ENCODE measurements at regions not wholly inside any gene's neighbourhood (a gene's known extent, or its start where the extent isn't known, plus 50 kb on each side); places are given as distances from the start of the nearest gene placed in this dataset.

GRCh38 chr1:192862271-192862670, 53.4 kb downstream of the RGS2 start:
- Histone ChIP-seq H3K4me2 (ENCODE audit: low read depth, low read length, poor library complexity, severe bottlenecking) (no peak overlapping the region), H3K4me3 (ENCODE audit: low read length) (no peak overlapping the region), H3K79me2 (ENCODE audit: low read length) (no peaks in the 10 kb centered on the region), H3K9me3 (ENCODE audit: low read length) (no peaks in the 10 kb centered on the region), H3K27ac (ENCODE audit: low read length) (no peak overlapping the region), H2AFZ (ENCODE audit: low read length) (no peak overlapping the region), H3K36me3 (ENCODE audit: insufficient read depth, low read length) (no peaks in the 10 kb centered on the region), H3K4me1 (ENCODE audit: low read length) (no peaks in the 10 kb centered on the region), H3K9ac (ENCODE audit: low read length) (no peak overlapping the region), H3K27me3 (ENCODE audit: low read length) (no peaks in the 10 kb centered on the region), H3K9me2 (replicated peaks; ENCODE audit: insufficient read depth, low read length) (no peaks in the 10 kb centered on the region), H4K20me1 (ENCODE audit: insufficient read depth, low read depth, low read length) (no peaks in the 10 kb centered on the region)
- no peak for DNase-seq

DNA sequence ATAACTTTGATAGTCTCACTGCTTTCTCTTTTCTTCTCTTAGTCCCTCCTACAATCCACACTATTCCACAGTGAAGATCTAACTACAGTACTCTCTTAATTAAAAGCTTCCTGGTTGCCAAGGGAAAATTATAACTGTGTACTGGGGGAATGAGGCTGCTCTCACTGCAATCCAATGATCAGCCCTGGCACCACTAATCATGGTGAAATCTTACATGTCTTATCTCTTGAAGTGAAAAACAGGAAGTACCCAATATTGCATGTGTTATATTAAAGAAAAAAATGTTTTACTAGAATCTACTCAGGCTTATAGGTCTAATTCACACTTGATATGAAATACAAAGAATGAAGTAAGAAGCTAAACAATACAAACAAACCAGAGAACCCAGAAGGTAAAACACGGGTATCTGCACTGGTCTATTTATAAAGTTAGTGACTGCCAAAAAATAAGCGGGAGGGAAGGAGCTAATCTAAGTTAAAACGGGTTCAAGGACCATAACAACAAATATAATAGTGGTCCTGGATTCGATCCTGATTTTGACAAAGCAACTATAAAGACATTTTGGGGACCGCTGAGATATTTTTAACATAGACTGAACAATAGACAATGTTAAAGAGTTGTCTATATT, 57.5 kb downstream of the RGS2 start:
- Histone ChIP-seq H3K9me3 (ENCODE audit: low read length) (no peaks in the 10 kb centered on the region), H3K36me3 (ENCODE audit: insufficient read depth, low read length) (no peaks in the 10 kb centered on the region), H3K4me3 (ENCODE audit: low read length) (no peak overlapping the region), H2AFZ (ENCODE audit: low read length) (0 out of 2 replicates have a peak overlapping the region, but pooled peaks have one; percentile 62), H3K4me2 (ENCODE audit: low read depth, low read length, poor library complexity, severe bottlenecking) (no peak overlapping the region), H3K79me2 (ENCODE audit: low read length) (no peaks in the 10 kb centered on the region), H3K27ac (ENCODE audit: low read length) (no peak overlapping the region), H3K9me2 (replicated peaks; ENCODE audit: insufficient read depth, low read length) (no peaks in the 10 kb centered on the region), H3K4me1 (ENCODE audit: low read length) (no peaks in the 10 kb centered on the region), H4K20me1 (ENCODE audit: insufficient read depth, low read depth, low read length) (no peaks in the 10 kb centered on the region), H3K27me3 (ENCODE audit: low read length) (no peaks in the 10 kb centered on the region), H3K9ac (ENCODE audit: low read length) (no peak overlapping the region)
- DNase-seq, result no peak

GRCh38 chr1:192867180-192867579, 58.3 kb downstream of the RGS2 start:
- H3K27me3 ChIP-seq (ENCODE audit: low read length), result no peaks in the 10 kb centered on the region
- H4K20me1 ChIP-seq (ENCODE audit: insufficient read depth, low read depth, low read length), result no peaks in the 10 kb centered on the region
- H3K79me2 ChIP-seq (ENCODE audit: low read length), result no peaks in the 10 kb centered on the region
- H3K4me3 ChIP-seq (ENCODE audit: low read length), result no peak overlapping the region
- no peaks in the 10 kb centered on the region for H3K9me3 ChIP-seq (ENCODE audit: low read length)
- H3K27ac ChIP-seq (ENCODE audit: low read length), result no peak overlapping the region
- H3K4me2 ChIP-seq (ENCODE audit: low read depth, low read length, poor library complexity, severe bottlenecking), result no peak overlapping the region
- no peak overlapping the region for H2AFZ ChIP-seq (ENCODE audit: low read length)
- DNase-seq, result no peak
- no peaks in the 10 kb centered on the region for H3K36me3 ChIP-seq (ENCODE audit: insufficient read depth, low read length)
- H3K4me1 ChIP-seq (ENCODE audit: low read length), result no peaks in the 10 kb centered on the region
- no peak overlapping the region for H3K9ac ChIP-seq (ENCODE audit: low read length)
- H3K9me2 ChIP-seq (replicated peaks; ENCODE audit: insufficient read depth, low read length), result no peaks in the 10 kb centered on the region

DNA sequence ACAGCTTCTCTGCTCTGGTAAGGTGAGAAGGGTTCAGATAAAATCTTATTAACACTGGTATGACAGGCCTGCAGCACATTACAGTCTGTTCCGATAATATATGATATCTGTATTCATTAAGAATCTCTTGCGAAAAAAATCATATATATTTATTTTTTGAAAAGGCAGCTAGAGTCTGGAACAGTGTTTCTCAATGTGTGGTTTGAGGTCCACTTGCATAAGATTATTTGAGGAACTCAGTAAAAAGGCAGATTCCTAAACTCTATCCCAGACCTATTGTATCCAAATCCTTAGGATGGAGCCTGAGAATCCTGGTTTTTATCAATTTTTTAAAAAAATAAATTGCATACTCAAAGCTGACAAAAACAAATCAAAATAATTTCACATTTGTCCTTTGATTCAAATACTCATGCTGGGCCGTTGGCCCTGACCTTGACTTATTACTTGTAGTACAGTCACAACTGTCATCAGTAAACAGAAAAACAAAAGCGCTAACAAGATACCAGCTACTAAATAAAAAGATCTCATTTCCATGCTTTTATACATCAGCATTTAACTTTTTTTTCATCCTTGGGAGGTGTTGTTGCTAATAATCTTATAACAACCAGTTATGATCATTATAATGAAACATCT, 60.6 kb downstream of the RGS2 start:
- no peaks in the 10 kb centered on the region for H3K9me2 ChIP-seq (replicated peaks; ENCODE audit: insufficient read depth, low read length)
- no peak overlapping the region for H3K4me3 ChIP-seq (ENCODE audit: low read length)
- no peaks in the 10 kb centered on the region for H3K36me3 ChIP-seq (ENCODE audit: insufficient read depth, low read length)
- no peaks in the 10 kb centered on the region for H3K9me3 ChIP-seq (ENCODE audit: low read length)
- H3K27me3 ChIP-seq (ENCODE audit: low read length), result no peaks in the 10 kb centered on the region
- DNase-seq, result no peak
- H2AFZ ChIP-seq (ENCODE audit: low read length), result no peak overlapping the region
- no peak overlapping the region for H3K9ac ChIP-seq (ENCODE audit: low read length)
- no peak overlapping the region for H3K4me2 ChIP-seq (ENCODE audit: low read depth, low read length, poor library complexity, severe bottlenecking)
- no peaks in the 10 kb centered on the region for H4K20me1 ChIP-seq (ENCODE audit: insufficient read depth, low read depth, low read length)
- no peak overlapping the region for H3K27ac ChIP-seq (ENCODE audit: low read length)
- no peaks in the 10 kb centered on the region for H3K79me2 ChIP-seq (ENCODE audit: low read length)
- no peaks in the 10 kb centered on the region for H3K4me1 ChIP-seq (ENCODE audit: low read length)

DNA sequence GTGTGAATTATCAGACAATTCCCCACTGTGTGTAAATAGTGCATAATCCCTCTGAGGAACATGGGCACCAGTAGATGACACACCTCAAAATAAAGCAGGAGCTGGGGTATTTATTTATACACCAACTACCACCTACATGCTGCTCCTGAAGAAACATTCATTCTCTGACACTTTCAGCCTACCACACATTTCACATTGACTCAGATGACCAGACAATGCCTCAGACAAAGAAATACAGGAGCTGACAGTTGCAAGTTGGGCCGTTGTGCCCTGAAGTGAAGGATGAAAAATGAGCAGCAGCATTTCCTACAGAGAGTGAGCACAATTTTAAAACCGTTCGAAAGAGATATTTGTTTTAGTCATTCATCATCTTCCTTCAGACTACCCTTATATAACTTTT, 63.2 kb downstream of the RGS2 start:
- Histone ChIP-seq H3K79me2 (ENCODE audit: low read length) (no peaks in the 10 kb centered on the region), H3K4me3 (ENCODE audit: low read length) (no peak overlapping the region), H2AFZ (ENCODE audit: low read length) (no peak overlapping the region), H3K4me2 (ENCODE audit: low read depth, low read length, poor library complexity, severe bottlenecking) (no peak overlapping the region), H3K27ac (ENCODE audit: low read length) (no peak overlapping the region), H3K36me3 (ENCODE audit: insufficient read depth, low read length) (no peaks in the 10 kb centered on the region), H3K9me3 (ENCODE audit: low read length) (no peaks in the 10 kb centered on the region), H3K4me1 (ENCODE audit: low read length) (no peaks in the 10 kb centered on the region), H3K27me3 (ENCODE audit: low read length) (no peaks in the 10 kb centered on the region), H3K9me2 (replicated peaks; ENCODE audit: insufficient read depth, low read length) (no peaks in the 10 kb centered on the region), H4K20me1 (ENCODE audit: insufficient read depth, low read depth, low read length) (no peaks in the 10 kb centered on the region), H3K9ac (ENCODE audit: low read length) (no peak overlapping the region)
- no peak for DNase-seq

DNA sequence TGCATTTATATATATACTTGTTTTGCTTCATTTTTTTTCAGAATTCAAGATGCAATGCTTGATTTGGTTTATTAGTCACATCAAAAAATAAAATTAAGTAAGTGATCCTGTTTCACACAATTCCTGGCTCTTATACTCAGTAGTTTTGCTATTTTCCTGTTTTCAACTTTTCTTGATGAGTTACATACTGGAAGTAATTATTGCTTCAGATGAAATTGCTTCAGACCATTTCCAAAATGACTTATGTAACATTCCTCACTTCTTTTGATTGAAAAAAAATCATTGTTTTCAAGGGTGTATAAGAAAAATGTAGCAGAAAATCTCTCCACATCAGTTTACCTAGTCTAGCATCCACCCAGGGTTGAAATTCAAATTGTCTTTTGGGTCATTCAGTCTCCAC, 65.0 kb downstream of the RGS2 start:
- Histone ChIP-seq H2AFZ (ENCODE audit: low read length) (no peak overlapping the region), H3K4me1 (ENCODE audit: low read length) (no peaks in the 10 kb centered on the region), H3K4me2 (ENCODE audit: low read depth, low read length, poor library complexity, severe bottlenecking) (no peak overlapping the region), H3K4me3 (ENCODE audit: low read length) (no peak overlapping the region), H3K27ac (ENCODE audit: low read length) (no peak overlapping the region), H3K9me2 (replicated peaks; ENCODE audit: insufficient read depth, low read length) (no peaks in the 10 kb centered on the region), H4K20me1 (ENCODE audit: insufficient read depth, low read depth, low read length) (no peaks in the 10 kb centered on the region), H3K27me3 (ENCODE audit: low read length) (no peaks in the 10 kb centered on the region), H3K9me3 (ENCODE audit: low read length) (no peaks in the 10 kb centered on the region), H3K9ac (ENCODE audit: low read length) (no peak overlapping the region), H3K36me3 (ENCODE audit: insufficient read depth, low read length) (no peaks in the 10 kb centered on the region), H3K79me2 (ENCODE audit: low read length) (no peaks in the 10 kb centered on the region)
- no peak for DNase-seq

- Histone ChIP-seq H3K79me2 (ENCODE audit: low read length) (no peaks in the 10 kb centered on the region), H3K27ac (ENCODE audit: low read length) (no peak overlapping the region), H3K9me3 (ENCODE audit: low read length) (no peaks in the 10 kb centered on the region), H3K27me3 (ENCODE audit: low read length) (no peaks in the 10 kb centered on the region), H3K4me2 (ENCODE audit: low read depth, low read length, poor library complexity, severe bottlenecking) (no peak overlapping the region), H3K4me3 (ENCODE audit: low read length) (no peak overlapping the region), H3K36me3 (ENCODE audit: insufficient read depth, low read length) (no peaks in the 10 kb centered on the region), H3K9ac (ENCODE audit: low read length) (no peak overlapping the region), H4K20me1 (ENCODE audit: insufficient read depth, low read depth, low read length) (no peaks in the 10 kb centered on the region), H2AFZ (ENCODE audit: low read length) (no peak overlapping the region), H3K4me1 (ENCODE audit: low read length) (no peaks in the 10 kb centered on the region), H3K9me2 (replicated peaks; ENCODE audit: insufficient read depth, low read length) (no peaks in the 10 kb centered on the region)
- no peak for DNase-seq
Measured at GRCh38 chr1:192876633-192877032, 67.8 kb downstream of the RGS2 start.

GRCh38 chr1:192877283-192877886, 68.5 kb downstream of the RGS2 start:
- no peak overlapping the region for H3K4me2 ChIP-seq (ENCODE audit: low read depth, low read length, poor library complexity, severe bottlenecking)
- H2AFZ ChIP-seq (ENCODE audit: low read length), result no peak overlapping the region
- no peak overlapping the region for H3K4me3 ChIP-seq (ENCODE audit: low read length)
- no peaks in the 10 kb centered on the region for H3K4me1 ChIP-seq (ENCODE audit: low read length)
- no peaks in the 10 kb centered on the region for H3K79me2 ChIP-seq (ENCODE audit: low read length)
- no peaks in the 10 kb centered on the region for H3K27me3 ChIP-seq (ENCODE audit: low read length)
- no peaks in the 10 kb centered on the region for H3K9me2 ChIP-seq (replicated peaks; ENCODE audit: insufficient read depth, low read length)
- no peak for DNase-seq
- no peak overlapping the region for H3K9ac ChIP-seq (ENCODE audit: low read length)
- H3K36me3 ChIP-seq (ENCODE audit: insufficient read depth, low read length), result no peaks in the 10 kb centered on the region
- H4K20me1 ChIP-seq (ENCODE audit: insufficient read depth, low read depth, low read length), result no peaks in the 10 kb centered on the region
- no peaks in the 10 kb centered on the region for H3K9me3 ChIP-seq (ENCODE audit: low read length)
- no peak overlapping the region for H3K27ac ChIP-seq (ENCODE audit: low read length)
